ENCODE measurements at regions not wholly inside any gene's neighbourhood (a gene's known extent, or its start where the extent isn't known, plus 50 kb on each side); places are given as distances from the start of the nearest gene placed in this dataset.

GRCh38 chr6:138030872-138031271, 76.3 kb downstream of the PERP start:
- no peak for TF ChIP-seq CTCF (IDR thresholded peaks at IDR 0.05)
- TF ChIP-seq REST (IDR thresholded peaks at IDR 0.05; ENCODE audit: insufficient read depth in 1 of 2, low read depth in 2 of 2, low read length in 1 of 2), result no peak

All from Panc1 (cell line).